Thyroid gland (tissue), 4 donors: ENCODE measurements at regions not wholly inside any gene's neighbourhood (a gene's known extent, or its start where the extent isn't known, plus 50 kb on each side); places are given as distances from the start of the nearest gene placed in this dataset.

Experiments
- CTCF ChIP-seq, 6 experiments: fragments of 200-600 bp in 3 of 6; fragments of 450-650 bp in 3 of 6; sonication (generic) in 3 of 6; IDR thresholded peaks; one replicate each; pipeline ENCODE4 v1.5.1; 2016 to 2019; ENCODE audit warnings: antibody characterized with exemption in 6 of 6, mild to moderate bottlenecking in 2 of 6, inconsistent platforms in 1 of 6, moderate library complexity in 1 of 6
- POLR2A ChIP-seq, 2 donors: fragments of 450-650 bp; IDR thresholded peaks; one replicate each; pipeline ENCODE4 v1.6.1; 2017; ENCODE audit warnings: antibody characterized with exemption in 2 of 2, mild to moderate bottlenecking in 2 of 2, moderate library complexity in 1 of 2

- TF ChIP-seq POLR2A (IDR thresholded peaks at IDR 0.05) = no peak
- peak in 3 of 6 experiments; percentile 11 to 41 (median 38) for TF ChIP-seq CTCF (IDR thresholded peaks at IDR 0.05)
Measured at GRCh38 chrX:43333543-43333942, 322.6 kb upstream of the MAOA start.
